ENCODE measurements at regions not wholly inside any gene's neighbourhood (a gene's known extent, or its start where the extent isn't known, plus 50 kb on each side); places are given as distances from the start of the nearest gene placed in this dataset.

DNA sequence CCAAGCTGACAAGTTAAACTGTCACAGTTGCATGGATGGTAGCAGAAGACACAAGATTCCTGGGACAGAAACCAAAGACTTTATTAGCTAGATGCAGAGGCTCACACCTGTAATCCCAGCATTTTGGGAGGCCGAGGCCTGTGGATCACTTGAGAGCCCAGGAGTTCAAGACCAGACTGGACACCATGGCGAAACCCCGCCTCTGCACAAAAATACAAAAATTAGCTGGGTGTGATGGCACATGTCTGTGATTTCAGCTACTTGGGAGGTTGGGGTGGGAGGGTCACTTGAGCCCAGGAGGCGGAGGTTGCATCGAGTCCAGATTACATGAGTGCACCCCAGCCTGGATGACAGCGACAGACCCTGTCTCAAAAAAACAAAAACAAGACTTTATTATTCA lies 346.6 kb downstream of the IRS2 start:
- no peak for TF ChIP-seq CTCF (IDR thresholded peaks at IDR 0.05)
- TF ChIP-seq POLR2AphosphoS5 (IDR thresholded peaks at IDR 0.05; ENCODE audit: insufficient read depth in 1 of 2, low read depth in 1 of 2) = no peak
- no peak for TF ChIP-seq POLR2A (IDR thresholded peaks at IDR 0.05)

All from vagina (tissue), 2 donors.